ENCODE measurements at regions not wholly inside any gene's neighbourhood (a gene's known extent, or its start where the extent isn't known, plus 50 kb on each side); places are given as distances from the start of the nearest gene placed in this dataset.

GRCh38 chr18:76208678-76209306, 286.2 kb downstream of the ZNF516 start:
- ATAC-seq (replicated peaks) (no peak), DNase-seq (no peak)
- Mint-ChIP-seq H3K27ac (no peak overlapping the region), H3K4me3 (no peak overlapping the region), H3K36me3 (ENCODE audit: insufficient read depth) (no peaks in the 10 kb centered on the region), H3K9me3 (no peaks in the 10 kb centered on the region), H3K27me3 (peaks cover 6 to 38% of the 10 kb centered on the region in 2 donors), H3K4me1 (ENCODE audit: low read depth in 2 of 2) (no peaks in the 10 kb centered on the region)

DNA sequence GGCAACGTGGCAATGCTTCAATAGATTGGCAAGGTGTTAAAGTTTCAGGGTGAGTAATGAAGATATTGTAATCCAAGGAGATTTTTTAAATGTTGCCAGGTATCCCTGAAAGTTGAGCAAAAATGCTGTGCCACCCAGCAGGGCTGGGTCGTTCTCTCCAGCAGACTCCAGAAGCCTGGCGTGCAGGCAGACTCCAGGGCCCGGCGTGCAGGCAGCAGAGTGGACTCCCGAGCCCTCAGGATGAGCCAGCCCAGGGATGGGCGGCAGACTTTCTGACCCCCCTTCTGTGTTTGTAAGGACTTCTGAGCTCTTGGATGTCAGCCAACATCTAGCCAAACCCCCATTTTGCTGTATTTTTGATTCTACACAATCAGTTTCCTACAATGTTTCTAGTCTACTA, 289.1 kb downstream of the ZNF516 start:
- no peaks in the 10 kb centered on the region for H3K36me3 Mint-ChIP-seq (ENCODE audit: insufficient read depth)
- no peaks in the 10 kb centered on the region for H3K9me3 Mint-ChIP-seq
- ATAC-seq (replicated peaks) (no peak), DNase-seq (no peak)
- H3K4me1 Mint-ChIP-seq (ENCODE audit: low read depth in 2 of 2): no peaks in the 10 kb centered on the region
- peaks cover 6 to 30% of the 10 kb centered on the region in 2 donors for H3K27me3 Mint-ChIP-seq
- H3K4me3 Mint-ChIP-seq: no peak overlapping the region
- no peak overlapping the region for H3K27ac Mint-ChIP-seq

- H3K27ac Mint-ChIP-seq: no peak overlapping the region
- peaks cover 0 to 1% of the 10 kb centered on the region in 2 donors for H3K9me3 Mint-ChIP-seq
- no peaks in the 10 kb centered on the region for H3K36me3 Mint-ChIP-seq (ENCODE audit: insufficient read depth)
- no peaks in the 10 kb centered on the region for H3K4me1 Mint-ChIP-seq (ENCODE audit: low read depth in 2 of 2)
- ATAC-seq (replicated peaks) (no peak), DNase-seq (no peak)
- no peak overlapping the region for H3K4me3 Mint-ChIP-seq
- peaks cover 6 to 22% of the 10 kb centered on the region in 2 donors for H3K27me3 Mint-ChIP-seq
Observed at GRCh38 chr18:76203552-76203951, 291.5 kb downstream of the ZNF516 start.

GRCh38 chr18:76202322-76202721, 292.7 kb downstream of the ZNF516 start:
- Mint-ChIP-seq H3K27ac (no peak overlapping the region), H3K4me3 (no peak overlapping the region), H3K4me1 (ENCODE audit: low read depth in 2 of 2) (no peaks in the 10 kb centered on the region), H3K36me3 (ENCODE audit: insufficient read depth) (no peaks in the 10 kb centered on the region), H3K9me3 (peaks cover 0 to 1% of the 10 kb centered on the region in 2 donors), H3K27me3 (peaks cover 6 to 22% of the 10 kb centered on the region in 2 donors)
- DNase-seq (no peak), ATAC-seq (replicated peaks) (no peak)

DNA sequence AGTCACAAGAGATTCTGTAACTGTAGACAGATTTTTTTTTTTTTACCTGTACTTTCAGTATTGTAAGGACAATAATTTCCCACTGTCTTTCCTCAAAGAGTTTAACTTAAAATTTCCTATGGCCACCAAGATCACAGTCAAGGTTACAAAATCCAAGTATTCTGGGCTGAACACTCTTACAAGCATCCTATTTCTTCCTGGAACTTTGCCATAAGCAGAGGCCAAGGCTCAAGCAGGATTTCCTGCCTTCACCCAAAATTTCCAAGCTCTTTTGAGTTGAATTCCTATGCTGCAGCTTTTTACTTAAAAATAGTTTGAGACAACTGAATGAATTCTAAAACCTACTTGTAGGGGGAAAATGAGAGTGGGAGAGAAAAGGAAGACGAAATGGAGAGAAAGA, 299.4 kb downstream of the ZNF516 start:
- DNase-seq (no peak), ATAC-seq (replicated peaks) (no peak)
- Mint-ChIP-seq H3K4me1 (ENCODE audit: low read depth in 2 of 2) (no peaks in the 10 kb centered on the region), H3K27me3 (no peaks in the 10 kb centered on the region), H3K4me3 (no peak overlapping the region), H3K9me3 (peaks cover 0 to 1% of the 10 kb centered on the region in 2 donors), H3K36me3 (ENCODE audit: insufficient read depth) (no peaks in the 10 kb centered on the region), H3K27ac (no peak overlapping the region)

GRCh38 chr18:76188097-76188496, 306.9 kb downstream of the ZNF516 start:
- no peak overlapping the region for H3K4me3 Mint-ChIP-seq
- H3K9me3 Mint-ChIP-seq: peaks cover 0 to 2% of the 10 kb centered on the region in 2 donors
- H3K27me3 Mint-ChIP-seq: peaks cover 0 to 7% of the 10 kb centered on the region in 2 donors
- H3K27ac Mint-ChIP-seq: no peak overlapping the region
- no peaks in the 10 kb centered on the region for H3K4me1 Mint-ChIP-seq (ENCODE audit: low read depth in 2 of 2)
- H3K36me3 Mint-ChIP-seq (ENCODE audit: insufficient read depth): no peaks in the 10 kb centered on the region
- no peak for ATAC-seq (replicated peaks)
- no peak for DNase-seq

- H3K9me3 Mint-ChIP-seq: no peaks in the 10 kb centered on the region
- H3K27ac Mint-ChIP-seq: no peak overlapping the region
- DNase-seq (no peak), ATAC-seq (replicated peaks) (no peak)
- H3K4me3 Mint-ChIP-seq: no peak overlapping the region
- H3K27me3 Mint-ChIP-seq: no peaks in the 10 kb centered on the region
- H3K4me1 Mint-ChIP-seq (ENCODE audit: low read depth in 2 of 2): no peaks in the 10 kb centered on the region
- H3K36me3 Mint-ChIP-seq (ENCODE audit: insufficient read depth): no peaks in the 10 kb centered on the region
Observed at GRCh38 chr18:76179257-76179656, 315.8 kb downstream of the ZNF516 start.

DNA sequence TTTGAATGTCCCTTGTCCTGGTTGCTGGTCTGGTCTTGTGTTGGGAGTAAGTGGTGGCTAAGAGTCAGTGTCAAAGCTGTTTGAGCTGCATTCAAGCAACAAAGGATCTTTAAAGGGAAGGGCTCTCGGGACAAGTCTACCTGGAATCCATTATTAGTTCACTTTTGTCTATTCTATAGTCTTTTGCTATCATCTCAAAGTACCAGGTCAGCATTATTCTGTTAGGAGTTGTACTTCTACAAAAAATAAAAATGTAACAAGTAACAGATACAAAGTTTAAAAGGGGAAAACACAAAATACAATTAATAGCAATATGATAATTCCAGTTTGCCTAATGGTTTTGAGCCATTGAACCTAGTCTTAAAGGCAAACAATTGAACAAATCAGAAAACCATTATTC, 317.9 kb downstream of the ZNF516 start:
- H3K27ac Mint-ChIP-seq: no peak overlapping the region
- no peaks in the 10 kb centered on the region for H3K27me3 Mint-ChIP-seq
- no peaks in the 10 kb centered on the region for H3K9me3 Mint-ChIP-seq
- H3K4me1 Mint-ChIP-seq (ENCODE audit: low read depth in 2 of 2): no peaks in the 10 kb centered on the region
- no peaks in the 10 kb centered on the region for H3K36me3 Mint-ChIP-seq (ENCODE audit: insufficient read depth)
- ATAC-seq (replicated peaks) (no peak), DNase-seq (no peak)
- H3K4me3 Mint-ChIP-seq: no peak overlapping the region

- H3K4me3 Mint-ChIP-seq: no peak overlapping the region
- H3K27ac Mint-ChIP-seq: no peak overlapping the region
- ATAC-seq (replicated peaks) (no peak), DNase-seq (no peak)
- H3K36me3 Mint-ChIP-seq (ENCODE audit: insufficient read depth): no peaks in the 10 kb centered on the region
- H3K4me1 Mint-ChIP-seq (ENCODE audit: low read depth in 2 of 2): no peaks in the 10 kb centered on the region
- peaks cover 0 to 5% of the 10 kb centered on the region in 2 donors for H3K27me3 Mint-ChIP-seq
- H3K9me3 Mint-ChIP-seq: no peaks in the 10 kb centered on the region
Observed at GRCh38 chr18:76174451-76174850, 320.6 kb downstream of the ZNF516 start.

DNA sequence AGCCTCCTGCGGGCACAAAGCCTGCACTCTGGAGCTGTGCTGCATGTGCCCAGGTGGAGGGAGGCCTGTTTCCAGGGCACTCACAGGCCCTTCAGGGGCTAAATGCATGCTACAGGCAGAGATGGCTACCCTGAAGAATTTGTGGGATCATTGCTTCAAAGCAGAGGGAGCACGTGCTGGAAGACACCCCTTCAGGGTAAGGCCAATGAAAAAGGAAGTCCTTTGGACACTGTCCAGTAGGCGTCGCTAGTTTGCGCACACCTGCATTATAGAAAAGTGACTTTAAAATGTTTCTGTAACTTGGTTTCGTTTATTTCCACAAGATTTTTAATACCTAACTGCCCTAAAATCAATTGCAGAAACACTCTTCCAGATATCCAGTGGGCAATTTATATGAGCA, 325.3 kb downstream of the ZNF516 start:
- no peaks in the 10 kb centered on the region for H3K4me1 Mint-ChIP-seq (ENCODE audit: low read depth in 2 of 2)
- H3K36me3 Mint-ChIP-seq (ENCODE audit: insufficient read depth): no peaks in the 10 kb centered on the region
- H3K9me3 Mint-ChIP-seq: no peaks in the 10 kb centered on the region
- no peak for ATAC-seq (replicated peaks)
- H3K27me3 Mint-ChIP-seq: peaks cover 5 to 21% of the 10 kb centered on the region in 2 donors
- no peak overlapping the region for H3K27ac Mint-ChIP-seq
- DNase-seq: no peak
- H3K4me3 Mint-ChIP-seq: no peak overlapping the region

- Mint-ChIP-seq H3K4me3 (no peak overlapping the region), H3K27ac (no peak overlapping the region), H3K4me1 (ENCODE audit: low read depth in 2 of 2) (no peaks in the 10 kb centered on the region), H3K9me3 (peaks cover 0 to 4% of the 10 kb centered on the region in 2 donors), H3K27me3 (peaks cover 5 to 25% of the 10 kb centered on the region in 2 donors), H3K36me3 (ENCODE audit: insufficient read depth) (no peaks in the 10 kb centered on the region)
- DNase-seq: no peak
- ATAC-seq (replicated peaks): no peak
Observed at GRCh38 chr18:76167845-76168621, 327.0 kb downstream of the ZNF516 start.

- H3K9me3 Mint-ChIP-seq: peaks cover 0 to 5% of the 10 kb centered on the region in 2 donors
- no peak overlapping the region for H3K27ac Mint-ChIP-seq
- DNase-seq (no peak), ATAC-seq (replicated peaks) (no peak)
- no peak overlapping the region for H3K4me3 Mint-ChIP-seq
- no peaks in the 10 kb centered on the region for H3K36me3 Mint-ChIP-seq (ENCODE audit: insufficient read depth)
- peaks cover 5 to 31% of the 10 kb centered on the region in 2 donors for H3K27me3 Mint-ChIP-seq
- H3K4me1 Mint-ChIP-seq (ENCODE audit: low read depth in 2 of 2): no peaks in the 10 kb centered on the region
Observed at GRCh38 chr18:76167410-76167809, 327.6 kb downstream of the ZNF516 start.

- H3K9me3 Mint-ChIP-seq: peaks cover 0 to 5% of the 10 kb centered on the region in 2 donors
- H3K4me3 Mint-ChIP-seq: no peak overlapping the region
- DNase-seq: no peak
- no peak for ATAC-seq (replicated peaks)
- H3K36me3 Mint-ChIP-seq (ENCODE audit: insufficient read depth): no peaks in the 10 kb centered on the region
- no peak overlapping the region for H3K27ac Mint-ChIP-seq
- H3K27me3 Mint-ChIP-seq: peaks cover 0 to 22% of the 10 kb centered on the region in 2 donors
- no peaks in the 10 kb centered on the region for H3K4me1 Mint-ChIP-seq (ENCODE audit: low read depth in 2 of 2)
Observed at GRCh38 chr18:76162886-76163285, 332.2 kb downstream of the ZNF516 start.

DNA sequence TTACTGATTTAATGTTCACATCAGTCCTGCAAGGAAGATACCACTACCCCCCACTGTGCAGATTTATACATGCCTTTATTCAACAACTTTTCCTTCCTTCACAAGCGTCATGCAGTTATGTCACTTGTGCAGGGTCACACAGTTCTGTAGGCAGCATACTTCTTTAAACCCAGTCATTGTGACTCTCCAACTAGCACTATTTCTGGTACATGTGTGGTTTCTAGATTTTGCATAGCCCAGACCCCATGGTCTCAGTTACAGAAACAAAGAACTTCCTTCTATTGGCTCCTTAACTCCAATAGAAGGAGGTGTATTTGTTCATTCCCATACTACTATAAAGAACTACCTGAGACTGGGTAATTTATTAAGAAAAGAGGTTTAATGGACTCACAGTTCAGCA, 333.1 kb downstream of the ZNF516 start:
- no peak overlapping the region for H3K4me3 Mint-ChIP-seq
- H3K4me1 Mint-ChIP-seq (ENCODE audit: low read depth in 2 of 2): no peaks in the 10 kb centered on the region
- H3K36me3 Mint-ChIP-seq (ENCODE audit: insufficient read depth): no peaks in the 10 kb centered on the region
- H3K9me3 Mint-ChIP-seq: peaks cover 0 to 5% of the 10 kb centered on the region in 2 donors
- H3K27ac Mint-ChIP-seq: no peak overlapping the region
- peaks cover 0 to 22% of the 10 kb centered on the region in 2 donors for H3K27me3 Mint-ChIP-seq
- DNase-seq (no peak), ATAC-seq (replicated peaks) (no peak)

Measured in effector memory CD8-positive, alpha-beta T cell (primary cell).